ENCODE measurements at regions not wholly inside any gene's neighbourhood (a gene's known extent, or its start where the extent isn't known, plus 50 kb on each side); places are given as distances from the start of the nearest gene placed in this dataset.

DNA sequence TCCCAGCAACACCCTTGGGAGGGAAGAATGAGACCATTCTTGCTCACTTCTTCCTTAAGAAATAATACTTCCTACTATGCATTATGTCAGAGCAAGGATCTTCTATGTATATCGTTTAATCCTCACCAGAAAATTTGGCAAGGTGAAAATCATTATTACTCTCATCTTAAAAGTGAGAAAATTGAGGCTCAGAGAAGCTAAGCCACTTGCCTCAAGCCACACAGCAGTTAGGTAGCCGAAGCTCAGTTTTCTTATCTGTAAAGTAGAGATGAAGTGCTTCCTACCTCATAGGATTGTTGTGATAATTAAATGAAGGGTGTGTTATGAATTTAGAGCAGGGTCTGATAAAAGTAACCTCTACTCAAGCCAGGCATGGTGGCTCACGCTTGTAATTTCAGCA lies 368.9 kb upstream of the ASIC2 start:
- DNase-seq: no peak
- no peak overlapping the region for H3K4me2 ChIP-seq (replicated peaks; ENCODE audit: extremely low read depth, low read length, poor library complexity, severe bottlenecking)
- H2AFZ ChIP-seq (ENCODE audit: insufficient read depth, low read depth, low read length, poor library complexity, severe bottlenecking): no peak overlapping the region
- H3K27me3 ChIP-seq (ENCODE audit: control insufficient read depth in 2 of 2, insufficient read depth in 2 of 2, low read length in 2 of 2): no peaks in the 10 kb centered on the region
- intact Hi-C loops (cut with micrococcal nuclease): no loop called here
- peaks cover 0 to 1% of the 10 kb centered on the region in 2 donors for H3K4me1 ChIP-seq (ENCODE audit: control insufficient read depth in 1 of 2, insufficient read depth in 2 of 2, low read length in 2 of 2)
- no peaks in the 10 kb centered on the region for H3K79me2 ChIP-seq (ENCODE audit: insufficient read depth, low read length)
- H3K4me1 Mint-ChIP-seq: peaks cover under 1% of the 10 kb centered on the region
- no peak overlapping the region for H3K9ac ChIP-seq (ENCODE audit: insufficient read depth, low read length, poor library complexity, severe bottlenecking)
- WGBS (ENCODE audit: insufficient coverage): no CpG with 5 or more reads among the region's 3 CpGs
- H3K9me3 Mint-ChIP-seq: no peaks in the 10 kb centered on the region
- no peaks in the 10 kb centered on the region for H3K9me3 ChIP-seq (replicated peaks in 1 of 2; ENCODE audit: control insufficient read depth in 1 of 2, insufficient read depth in 1 of 2, low read length in 2 of 2)
- H3K27me3 Mint-ChIP-seq (ENCODE audit: low read depth in 3 of 3): peaks cover 0 to 9% (median 6%) of the 10 kb centered on the region in 3 donors
- H3K27ac ChIP-seq (ENCODE audit: low read depth in 1 of 2, low read length in 2 of 2): no peak overlapping the region
- no peaks in the 10 kb centered on the region for H3K36me3 Mint-ChIP-seq
- no peaks in the 10 kb centered on the region for H3K36me3 ChIP-seq (replicated peaks in 1 of 2; ENCODE audit: control insufficient read depth in 1 of 2, insufficient read depth in 2 of 2, low read length in 2 of 2)
- H3K4me3 ChIP-seq (replicated peaks in 1 of 3; ENCODE audit: low read depth in 2 of 3, low read length in 3 of 3): no peak overlapping the region
- H3K27ac Mint-ChIP-seq: no peak overlapping the region
- TF ChIP-seq, protein P1, sequence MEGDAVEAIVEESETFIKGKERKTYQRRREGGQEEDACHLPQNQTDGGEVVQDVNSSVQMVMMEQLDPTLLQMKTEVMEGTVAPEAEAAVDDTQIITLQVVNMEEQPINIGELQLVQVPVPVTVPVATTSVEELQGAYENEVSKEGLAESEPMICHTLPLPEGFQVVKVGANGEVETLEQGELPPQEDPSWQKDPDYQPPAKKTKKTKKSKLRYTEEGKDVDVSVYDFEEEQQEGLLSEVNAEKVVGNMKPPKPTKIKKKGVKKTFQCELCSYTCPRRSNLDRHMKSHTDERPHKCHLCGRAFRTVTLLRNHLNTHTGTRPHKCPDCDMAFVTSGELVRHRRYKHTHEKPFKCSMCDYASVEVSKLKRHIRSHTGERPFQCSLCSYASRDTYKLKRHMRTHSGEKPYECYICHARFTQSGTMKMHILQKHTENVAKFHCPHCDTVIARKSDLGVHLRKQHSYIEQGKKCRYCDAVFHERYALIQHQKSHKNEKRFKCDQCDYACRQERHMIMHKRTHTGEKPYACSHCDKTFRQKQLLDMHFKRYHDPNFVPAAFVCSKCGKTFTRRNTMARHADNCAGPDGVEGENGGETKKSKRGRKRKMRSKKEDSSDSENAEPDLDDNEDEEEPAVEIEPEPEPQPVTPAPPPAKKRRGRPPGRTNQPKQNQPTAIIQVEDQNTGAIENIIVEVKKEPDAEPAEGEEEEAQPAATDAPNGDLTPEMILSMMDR (IDR thresholded peaks at IDR 0.05): no peak
- H3K4me3 Mint-ChIP-seq: no peak overlapping the region
- no peaks in the 10 kb centered on the region for H4K20me1 ChIP-seq (ENCODE audit: insufficient read depth, low read length)

DNA sequence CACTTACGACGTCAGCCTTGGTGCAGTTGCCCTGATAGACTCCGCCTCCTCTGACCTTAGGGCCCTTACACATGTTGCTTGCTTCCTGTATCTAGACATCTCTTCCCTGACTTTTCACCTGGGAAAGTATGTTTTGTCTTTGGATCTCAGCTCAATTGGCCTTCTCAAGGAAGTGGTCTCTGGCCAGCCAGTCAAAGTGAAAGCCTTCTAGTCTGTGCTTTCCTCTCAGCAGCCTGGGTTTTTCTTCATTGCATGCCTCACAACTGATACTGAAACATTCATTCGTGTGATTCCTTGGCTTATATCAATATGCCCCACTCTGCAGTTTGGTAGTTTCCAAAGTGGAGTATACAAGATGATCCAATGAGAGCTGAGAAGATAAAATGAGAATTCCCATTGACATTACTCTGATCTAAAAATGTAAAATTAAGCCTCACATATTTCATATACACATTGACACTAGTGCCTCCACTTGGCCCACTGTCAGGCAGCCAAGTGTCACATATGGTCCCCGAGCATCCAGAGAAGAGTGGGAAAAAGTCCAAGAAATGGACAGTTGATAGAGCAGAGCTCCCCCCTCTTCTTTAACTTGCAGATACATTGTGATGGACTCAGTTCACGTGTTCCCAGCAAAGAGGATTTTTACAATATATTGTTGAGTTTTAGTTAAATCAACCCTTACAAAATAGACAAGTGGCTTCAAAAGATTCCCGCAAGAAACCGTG lies 371.2 kb upstream of the ASIC2 start:
- intact Hi-C loops (cut with micrococcal nuclease): no loop called here
- peaks cover 7% of the 10 kb centered on the region for H3K4me1 Mint-ChIP-seq
- no peak overlapping the region for H3K4me3 ChIP-seq (replicated peaks in 1 of 3; ENCODE audit: low read depth in 2 of 3, low read length in 3 of 3)
- no peaks in the 10 kb centered on the region for H3K36me3 ChIP-seq (replicated peaks in 1 of 2; ENCODE audit: control insufficient read depth in 1 of 2, insufficient read depth in 2 of 2, low read length in 2 of 2)
- TF ChIP-seq, protein P1 (IDR thresholded peaks at IDR 0.05): no peak
- H3K27ac ChIP-seq (ENCODE audit: low read depth in 1 of 2, low read length in 2 of 2): no peak overlapping the region
- no peaks in the 10 kb centered on the region for H3K9me3 Mint-ChIP-seq
- peaks cover 0 to 6% of the 10 kb centered on the region in 2 donors for H3K4me1 ChIP-seq (ENCODE audit: control insufficient read depth in 1 of 2, insufficient read depth in 2 of 2, low read length in 2 of 2)
- H3K27ac Mint-ChIP-seq: no peak overlapping the region
- WGBS (ENCODE audit: insufficient coverage): 92% methylated on average over 2 of the region's 8 CpGs
- no peak overlapping the region for H3K9ac ChIP-seq (ENCODE audit: insufficient read depth, low read length, poor library complexity, severe bottlenecking)
- no peak overlapping the region for H3K4me3 Mint-ChIP-seq
- DNase-seq: no peak
- no peak overlapping the region for H2AFZ ChIP-seq (ENCODE audit: insufficient read depth, low read depth, low read length, poor library complexity, severe bottlenecking)
- H4K20me1 ChIP-seq (ENCODE audit: insufficient read depth, low read length): no peaks in the 10 kb centered on the region
- no peaks in the 10 kb centered on the region for H3K79me2 ChIP-seq (ENCODE audit: insufficient read depth, low read length)
- H3K27me3 ChIP-seq (ENCODE audit: control insufficient read depth in 2 of 2, insufficient read depth in 2 of 2, low read length in 2 of 2): no peaks in the 10 kb centered on the region
- H3K36me3 Mint-ChIP-seq: no peaks in the 10 kb centered on the region
- no peak overlapping the region for H3K4me2 ChIP-seq (replicated peaks; ENCODE audit: extremely low read depth, low read length, poor library complexity, severe bottlenecking)
- H3K9me3 ChIP-seq (replicated peaks in 1 of 2; ENCODE audit: control insufficient read depth in 1 of 2, insufficient read depth in 1 of 2, low read length in 2 of 2): no peaks in the 10 kb centered on the region
- peaks cover 0 to 13% (median 5%) of the 10 kb centered on the region in 3 donors for H3K27me3 Mint-ChIP-seq (ENCODE audit: low read depth in 3 of 3)

Measured in CD14-positive monocyte (primary cell).